A549 (cell line): ENCODE measurements at regions not wholly inside any gene's neighbourhood (a gene's known extent, or its start where the extent isn't known, plus 50 kb on each side); places are given as distances from the start of the nearest gene placed in this dataset.

Source experiments
- CTCF ChIP-seq: fragments of >200 bp; sonication (Bioruptor Twin); formaldehyde crosslinking; IDR thresholded peaks from 3 replicates; pipeline ENCODE4 v1.5.1; 2016
- ESRRA ChIP-seq: fragments of 150-350 bp; IDR thresholded peaks from 2 replicates; pipeline ENCODE4 v1.6.1; 2014; ENCODE audit warnings: mild to moderate bottlenecking, low read length, borderline replicate concordance
- HOXA7 ChIP-seq: fragments of 250-450 bp; sonication (Bioruptor Pico); IDR thresholded peaks from 2 replicates; pipeline ENCODE4 v1.5.0; 2020; ENCODE audit warnings: mild to moderate bottlenecking, moderate library complexity
- HOXB5 ChIP-seq: fragments of 250-450 bp; sonication (Bioruptor Pico); IDR thresholded peaks from 2 replicates; pipeline ENCODE4 v1.5.0; 2020; ENCODE audit warnings: mild to moderate bottlenecking, moderate library complexity
- KDM5A ChIP-seq: fragments of 200-600 bp; sonication (generic); IDR thresholded peaks from 2 replicates; pipeline ENCODE4 v1.6.1; 2016; ENCODE audit warnings: antibody characterized with exemption, mild to moderate bottlenecking
- MYC ChIP-seq: IDR thresholded peaks from 2 replicates; pipeline ENCODE4 v1.6.1; 2012; ENCODE audit warnings: mild to moderate bottlenecking, inconsistent platforms, low read length, improper control_type of control experiment, borderline replicate concordance
- RAD21 ChIP-seq, 2 experiments: fragments of >200 bp in 1 of 2; sonication (Bioruptor Twin) in 1 of 2; formaldehyde crosslinking in 1 of 2; IDR thresholded peaks in 1 of 2; conservative IDR thresholded peaks in 1 of 2; 2 replicates in 1 of 2; 3 replicates in 1 of 2; pipeline ENCODE4 v1.6.1; 2012 to 2018; ENCODE audit warnings: inconsistent platforms in 1 of 2
- USF2 ChIP-seq: fragments of 450-650 bp; IDR thresholded peaks from 2 replicates; pipeline ENCODE4 v1.6.1; 2014; ENCODE audit warnings: antibody characterized with exemption
- ZC3H11A ChIP-seq: fragments of 450-650 bp; IDR thresholded peaks from 2 replicates; pipeline ENCODE4 v1.6.1; 2014; ENCODE audit warnings: antibody characterized with exemption, mild to moderate bottlenecking
- TF ChIP-seq, protein P1 (sequence below): IDR thresholded peaks from 2 replicates; pipeline ENCODE4 v1.6.1; 2012
- TF ChIP-seq, protein P2 (sequence below): fragments of 150-350 bp; IDR thresholded peaks from 2 replicates; pipeline ENCODE4 v1.6.1; 2014; ENCODE audit warnings: low read depth, mild to moderate bottlenecking, low read length

DNA sequence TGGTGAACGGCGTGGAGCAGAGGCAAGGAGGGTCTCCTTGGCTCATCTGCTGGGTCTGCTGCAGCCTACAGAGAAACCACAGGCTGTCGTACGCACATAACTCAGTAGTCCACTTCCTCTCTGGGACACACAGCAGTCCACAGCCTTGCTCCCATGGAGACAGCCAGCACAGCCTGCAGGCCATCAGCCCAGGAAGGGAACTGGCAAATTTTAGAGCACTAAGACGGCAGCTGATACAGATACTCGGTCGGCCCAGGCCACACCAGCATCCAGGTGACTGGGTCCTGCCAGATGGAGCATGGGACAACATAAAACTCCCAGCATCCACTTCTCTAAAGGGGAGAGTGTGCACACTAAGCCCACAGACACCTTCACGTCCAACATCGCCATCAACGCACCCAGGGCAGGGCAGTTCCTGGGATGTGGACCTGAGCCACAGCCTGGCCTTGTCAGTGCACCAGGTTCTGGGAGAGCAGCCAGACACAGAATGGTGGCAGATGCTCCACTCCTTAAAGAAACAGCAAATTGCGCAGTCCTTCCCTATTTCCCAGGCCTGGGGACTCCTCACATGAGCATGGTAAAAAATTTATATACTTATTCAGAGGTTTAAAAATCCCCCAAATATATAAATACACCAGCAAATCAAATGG, 247.1 kb upstream of the RAB4A start:
- TF ChIP-seq ZC3H11A (no peak), CTCF (no peak), ESRRA (no peak), MYC (no peak), RAD21 (conservative IDR thresholded peaks at IDR 0.05 in 1 of 2, IDR thresholded peaks at IDR 0.05 in 1 of 2) (no peak), USF2 (no peak), HOXB5 (CRISPR knock-in tag) (no peak), HOXA7 (CRISPR knock-in tag) (no peak), KDM5A (no peak)
- TF ChIP-seq, protein P1, sequence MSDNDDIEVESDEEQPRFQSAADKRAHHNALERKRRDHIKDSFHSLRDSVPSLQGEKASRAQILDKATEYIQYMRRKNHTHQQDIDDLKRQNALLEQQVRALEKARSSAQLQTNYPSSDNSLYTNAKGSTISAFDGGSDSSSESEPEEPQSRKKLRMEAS = no peak
- TF ChIP-seq, protein P2, sequence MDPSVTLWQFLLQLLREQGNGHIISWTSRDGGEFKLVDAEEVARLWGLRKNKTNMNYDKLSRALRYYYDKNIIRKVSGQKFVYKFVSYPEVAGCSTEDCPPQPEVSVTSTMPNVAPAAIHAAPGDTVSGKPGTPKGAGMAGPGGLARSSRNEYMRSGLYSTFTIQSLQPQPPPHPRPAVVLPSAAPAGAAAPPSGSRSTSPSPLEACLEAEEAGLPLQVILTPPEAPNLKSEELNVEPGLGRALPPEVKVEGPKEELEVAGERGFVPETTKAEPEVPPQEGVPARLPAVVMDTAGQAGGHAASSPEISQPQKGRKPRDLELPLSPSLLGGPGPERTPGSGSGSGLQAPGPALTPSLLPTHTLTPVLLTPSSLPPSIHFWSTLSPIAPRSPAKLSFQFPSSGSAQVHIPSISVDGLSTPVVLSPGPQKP = no peak
